NCI-H1436 (cell line): ENCODE measurements at regions not wholly inside any gene's neighbourhood (a gene's known extent, or its start where the extent isn't known, plus 50 kb on each side); places are given as distances from the start of the nearest gene placed in this dataset.

Experiments
- DNase-seq: peaks from one replicate; lab custom pipeline; 2025; lab: John Stamatoyannopoulos, UW

DNA sequence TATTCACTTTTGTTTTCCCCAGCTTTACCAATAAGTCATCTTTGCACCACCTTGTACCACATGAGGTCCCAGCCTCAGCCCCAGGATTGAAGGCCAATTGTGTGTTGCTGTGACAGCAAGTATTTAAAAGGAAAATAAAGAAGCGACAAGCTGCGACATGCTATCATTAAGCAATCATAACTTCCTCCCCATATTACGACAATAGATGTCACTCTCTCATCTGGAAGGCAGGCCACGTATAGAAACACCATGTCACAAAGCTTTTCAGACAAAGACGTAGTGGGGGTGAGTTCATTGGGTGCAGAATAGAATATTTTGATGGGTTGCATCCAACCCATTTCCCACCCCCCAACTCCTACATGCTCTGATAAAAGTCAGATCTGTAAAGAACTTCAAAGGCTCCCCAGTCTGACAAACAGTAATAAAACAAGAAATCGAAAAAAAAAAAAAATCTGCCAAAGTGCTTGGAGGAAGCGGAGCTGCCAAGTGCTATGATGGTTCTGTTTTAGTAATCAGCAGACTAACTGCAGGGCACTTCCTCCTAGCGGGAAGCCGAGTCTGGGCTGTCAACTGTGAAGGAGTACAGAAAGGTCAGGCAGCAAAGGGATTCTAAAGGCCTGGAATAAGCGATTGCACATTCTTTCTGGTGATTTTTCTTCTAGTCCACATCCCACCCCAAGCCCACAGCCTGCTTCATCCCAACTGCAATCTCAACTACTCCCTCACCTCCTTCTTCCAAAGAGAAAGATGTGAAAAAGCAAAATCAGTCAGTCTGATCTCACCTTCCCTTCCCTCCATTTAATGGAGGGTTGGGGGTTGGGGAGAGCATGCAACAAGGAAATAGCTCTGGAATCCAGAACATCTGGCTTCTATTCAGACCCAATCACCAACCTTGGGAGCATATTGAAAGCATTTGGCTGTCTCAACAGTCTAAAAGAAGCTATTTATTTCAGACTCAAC, 131.4 kb upstream of the UBASH3B start:
- no peak for DNase-seq

DNA sequence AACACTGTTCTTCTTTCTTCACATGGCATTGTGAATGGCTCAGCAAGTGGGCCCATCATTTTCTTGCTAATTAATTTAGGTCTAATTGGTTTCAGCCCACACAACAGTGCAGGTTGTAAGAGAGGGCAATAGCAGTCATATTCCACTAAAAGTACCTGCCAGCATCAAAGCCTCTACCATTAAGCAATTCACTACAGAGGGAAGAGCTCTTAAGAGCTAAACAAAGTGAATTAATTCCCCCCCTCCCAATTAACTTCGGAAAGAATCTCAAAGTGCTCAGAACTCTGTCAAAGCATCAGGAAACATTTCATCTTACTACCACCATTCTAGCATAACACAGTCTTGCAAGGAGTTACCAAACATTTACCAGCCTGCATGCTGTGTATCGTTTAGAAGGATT, 133.9 kb upstream of the UBASH3B start:
- DNase-seq = no peak

- DNase-seq = no peak
Observed at GRCh38 chr11:122517403-122518379, 137.8 kb upstream of the UBASH3B start.

GRCh38 chr11:122516686-122517085, 138.8 kb upstream of the UBASH3B start:
- DNase-seq = no peak

GRCh38 chr11:122513997-122514396, 141.5 kb upstream of the UBASH3B start:
- DNase-seq = no peak

GRCh38 chr11:122513328-122513727, 142.2 kb upstream of the UBASH3B start:
- no peak for DNase-seq

- no peak for DNase-seq
Observed at GRCh38 chr11:122512688-122513087, 142.8 kb upstream of the UBASH3B start.

DNA sequence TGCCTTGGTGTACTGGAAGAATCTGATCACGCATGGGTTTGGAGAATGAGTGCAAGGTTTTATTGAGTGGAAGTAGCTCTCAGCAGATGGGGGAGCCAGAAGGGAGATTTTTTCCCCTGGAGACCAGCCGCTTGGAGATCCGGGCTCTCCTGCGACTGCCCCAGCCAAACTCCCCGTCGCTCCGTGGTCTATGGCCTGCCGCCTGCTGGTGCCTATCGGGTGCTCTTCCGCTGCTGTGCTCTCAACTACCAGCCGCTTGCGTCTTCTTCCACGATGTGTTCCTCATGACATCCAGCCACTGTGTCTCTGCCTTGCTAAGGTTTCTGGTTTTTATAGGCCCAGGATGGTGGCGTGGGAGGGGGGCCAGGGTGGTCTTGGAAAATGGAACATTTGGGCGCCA, 145.6 kb upstream of the UBASH3B start:
- DNase-seq = no peak

GRCh38 chr11:122509091-122509490, 146.4 kb upstream of the UBASH3B start:
- no peak for DNase-seq

- DNase-seq = peak; percentile 23
Observed at GRCh38 chr11:122505304-122506006, 150.1 kb upstream of the UBASH3B start.

- no peak for DNase-seq
Observed at GRCh38 chr11:122494221-122494620, 161.3 kb upstream of the UBASH3B start.

DNA sequence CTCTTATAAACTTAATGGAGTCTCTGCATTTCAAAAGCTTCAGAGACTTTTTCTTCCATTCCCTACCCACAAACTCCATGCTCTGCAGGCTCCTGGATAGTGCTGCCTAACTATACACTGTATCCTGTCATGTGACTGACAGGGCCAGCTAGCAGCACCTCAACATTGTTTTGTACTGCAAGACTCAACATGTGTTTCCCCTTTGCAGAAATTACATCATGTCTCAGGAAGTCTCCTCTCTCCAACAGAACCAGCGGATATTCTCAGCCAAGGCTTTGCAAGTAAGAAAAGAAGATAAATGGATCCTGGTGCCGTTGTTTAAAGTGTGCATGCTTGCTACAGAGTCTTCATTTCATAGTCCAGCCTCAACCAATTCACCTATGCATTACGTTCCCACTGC, 164.0 kb upstream of the UBASH3B start:
- no peak for DNase-seq

- no peak for DNase-seq
Observed at GRCh38 chr11:122488892-122489706, 166.4 kb upstream of the UBASH3B start.

- DNase-seq = no peak
Observed at GRCh38 chr11:122487669-122488068, 167.9 kb upstream of the UBASH3B start.

DNA sequence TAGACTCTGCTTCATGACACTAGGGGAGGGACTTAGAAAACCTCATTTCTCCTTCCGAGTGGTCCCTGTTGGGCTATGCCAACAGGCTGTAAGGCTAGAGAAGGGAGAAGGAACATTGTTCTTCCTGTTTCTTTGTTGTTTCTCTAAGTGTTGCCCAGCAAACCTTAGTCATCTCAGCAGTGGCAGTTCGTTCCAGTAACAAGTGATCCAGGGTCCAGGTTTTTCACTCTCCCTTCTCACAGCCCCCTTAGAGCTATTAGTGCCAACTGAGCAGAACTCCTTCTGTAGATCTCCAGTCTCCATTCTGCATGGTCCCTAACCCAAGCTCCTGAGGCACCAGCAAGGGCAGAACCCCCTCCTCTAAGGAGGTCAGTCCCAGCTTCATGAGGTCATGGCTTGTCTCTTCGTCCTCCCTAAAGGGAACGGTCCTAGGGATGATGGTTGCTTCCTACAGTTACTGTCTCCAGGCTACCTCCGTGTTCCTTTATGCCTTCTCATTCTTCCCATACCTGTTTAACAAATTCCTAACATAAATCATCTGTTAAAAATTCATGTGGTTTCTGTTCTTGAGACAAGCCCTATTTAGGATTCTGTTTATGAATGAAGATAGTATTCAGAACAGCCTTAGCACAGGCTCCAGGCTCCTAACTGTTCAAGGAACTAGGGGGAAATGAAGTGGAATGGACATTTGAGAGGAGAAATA, 168.6 kb upstream of the UBASH3B start:
- no peak for DNase-seq

- DNase-seq = no peak
Observed at GRCh38 chr11:122478986-122479385, 176.5 kb upstream of the UBASH3B start.

- no peak for DNase-seq
Observed at GRCh38 chr11:122468965-122469364, 186.6 kb upstream of the UBASH3B start.

DNA sequence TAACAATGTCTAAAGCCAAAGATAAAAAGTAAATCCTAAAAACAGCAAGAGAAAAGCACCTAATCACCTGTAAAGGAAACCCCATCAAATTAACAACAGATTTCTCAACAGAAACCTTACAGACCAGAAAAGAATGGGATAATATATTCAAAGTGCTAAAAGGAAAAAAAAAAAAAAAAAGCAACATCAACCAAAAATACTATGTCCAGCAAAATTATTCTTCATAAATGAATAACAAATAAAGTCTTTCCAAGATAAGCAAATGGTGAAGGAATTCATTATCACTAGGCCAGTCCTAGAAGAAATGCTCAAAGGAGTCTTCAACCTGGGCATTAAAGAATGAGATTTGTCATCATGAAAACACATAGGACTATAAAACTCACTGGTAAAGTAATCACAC, 192.0 kb upstream of the UBASH3B start:
- no peak for DNase-seq

DNA sequence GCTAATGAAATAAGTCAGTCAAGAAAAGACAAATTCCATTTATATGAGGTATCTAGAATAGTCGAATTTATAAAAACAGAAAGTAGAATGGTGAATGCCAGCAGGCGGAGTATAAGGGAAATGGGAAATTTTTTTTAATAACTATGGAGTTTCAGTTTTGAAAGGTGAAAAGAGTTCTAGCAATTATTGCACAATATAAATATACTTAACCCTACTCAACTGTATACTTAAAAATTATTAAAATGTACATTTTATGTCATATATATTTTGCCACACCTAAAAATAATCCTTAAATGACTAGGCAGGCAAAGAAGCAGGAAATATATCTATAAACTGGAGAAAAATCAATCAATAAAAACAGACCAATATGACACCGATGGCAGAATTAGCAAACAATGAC, 196.5 kb upstream of the UBASH3B start:
- no peak for DNase-seq

GRCh38 chr11:122453586-122453985, 201.9 kb upstream of the UBASH3B start:
- no peak for DNase-seq

- no peak for DNase-seq
Observed at GRCh38 chr11:122451911-122452310, 203.6 kb upstream of the UBASH3B start.
